ENCODE measurements at regions not wholly inside any gene's neighbourhood (a gene's known extent, or its start where the extent isn't known, plus 50 kb on each side); places are given as distances from the start of the nearest gene placed in this dataset.

DNA sequence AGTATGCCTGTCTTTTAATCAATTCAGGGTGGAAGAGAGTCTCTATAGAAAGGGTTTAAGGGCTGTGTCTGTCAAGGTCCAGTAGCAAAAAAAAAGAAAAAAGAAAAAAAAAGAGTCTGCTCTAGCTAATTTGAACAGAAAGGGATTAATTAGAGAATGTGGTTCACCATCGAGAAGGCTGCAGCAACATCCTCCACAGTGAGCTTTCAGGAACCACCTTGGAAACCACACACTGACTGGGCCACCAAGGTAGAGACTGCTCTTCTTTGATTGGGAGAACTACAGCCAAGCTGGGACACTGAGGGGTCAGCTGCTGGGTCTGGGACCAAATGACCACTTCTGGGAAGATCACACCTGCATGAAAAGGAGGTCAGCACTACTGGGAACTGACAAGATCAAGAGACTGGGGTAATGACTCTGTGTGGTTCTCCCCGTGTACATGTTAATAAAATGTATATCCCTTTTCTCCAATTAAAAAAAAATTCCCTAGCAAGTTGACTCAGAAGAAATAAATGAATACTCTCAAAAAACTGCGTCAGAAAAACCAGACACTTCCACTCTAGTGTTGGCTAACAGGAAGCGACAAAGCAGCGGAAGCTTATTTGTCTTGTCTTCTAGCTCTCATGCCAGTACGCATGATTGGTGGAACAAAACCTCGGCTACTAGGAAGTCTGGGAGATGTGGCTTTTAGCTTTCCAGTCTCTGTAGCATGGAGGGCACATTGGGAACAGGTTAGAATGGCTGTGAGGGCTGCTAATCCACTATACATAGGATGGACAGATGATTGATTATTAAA, 60.0 kb upstream of the IVNS1ABP start:
- peak; percentile 68 for DNase-seq (ENCODE audit: low read depth)
- TF ChIP-seq, protein P1, sequence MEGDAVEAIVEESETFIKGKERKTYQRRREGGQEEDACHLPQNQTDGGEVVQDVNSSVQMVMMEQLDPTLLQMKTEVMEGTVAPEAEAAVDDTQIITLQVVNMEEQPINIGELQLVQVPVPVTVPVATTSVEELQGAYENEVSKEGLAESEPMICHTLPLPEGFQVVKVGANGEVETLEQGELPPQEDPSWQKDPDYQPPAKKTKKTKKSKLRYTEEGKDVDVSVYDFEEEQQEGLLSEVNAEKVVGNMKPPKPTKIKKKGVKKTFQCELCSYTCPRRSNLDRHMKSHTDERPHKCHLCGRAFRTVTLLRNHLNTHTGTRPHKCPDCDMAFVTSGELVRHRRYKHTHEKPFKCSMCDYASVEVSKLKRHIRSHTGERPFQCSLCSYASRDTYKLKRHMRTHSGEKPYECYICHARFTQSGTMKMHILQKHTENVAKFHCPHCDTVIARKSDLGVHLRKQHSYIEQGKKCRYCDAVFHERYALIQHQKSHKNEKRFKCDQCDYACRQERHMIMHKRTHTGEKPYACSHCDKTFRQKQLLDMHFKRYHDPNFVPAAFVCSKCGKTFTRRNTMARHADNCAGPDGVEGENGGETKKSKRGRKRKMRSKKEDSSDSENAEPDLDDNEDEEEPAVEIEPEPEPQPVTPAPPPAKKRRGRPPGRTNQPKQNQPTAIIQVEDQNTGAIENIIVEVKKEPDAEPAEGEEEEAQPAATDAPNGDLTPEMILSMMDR (conservative IDR thresholded peaks at IDR 0.05; ENCODE audit: low read length): no peak
- no peak overlapping the region for H3K4me3 ChIP-seq (ENCODE audit: low read length)

DNA sequence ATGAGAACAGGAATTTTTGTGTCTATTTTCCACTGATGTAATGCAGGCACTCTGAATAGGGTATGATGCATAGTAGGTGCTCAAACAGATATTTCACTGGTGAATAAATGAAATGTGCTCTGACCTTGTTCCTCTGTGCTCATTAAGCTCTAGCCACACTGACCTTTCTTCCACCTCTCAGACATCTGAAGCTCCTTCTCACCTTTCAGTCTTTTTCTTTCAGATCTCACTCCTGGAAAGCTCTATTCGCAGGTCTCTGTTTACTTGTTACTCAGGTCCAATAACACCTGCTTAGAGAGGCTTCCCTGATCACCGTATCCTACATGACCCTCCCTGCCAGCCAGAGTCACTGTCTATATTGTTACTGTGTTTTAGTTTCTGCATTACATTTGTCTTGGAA, 59.2 kb upstream of the IVNS1ABP start:
- DNase-seq (ENCODE audit: low read depth): no peak
- H3K4me3 ChIP-seq (ENCODE audit: low read length): no peak overlapping the region
- TF ChIP-seq, protein P1 (conservative IDR thresholded peaks at IDR 0.05; ENCODE audit: low read length): no peak

DNA sequence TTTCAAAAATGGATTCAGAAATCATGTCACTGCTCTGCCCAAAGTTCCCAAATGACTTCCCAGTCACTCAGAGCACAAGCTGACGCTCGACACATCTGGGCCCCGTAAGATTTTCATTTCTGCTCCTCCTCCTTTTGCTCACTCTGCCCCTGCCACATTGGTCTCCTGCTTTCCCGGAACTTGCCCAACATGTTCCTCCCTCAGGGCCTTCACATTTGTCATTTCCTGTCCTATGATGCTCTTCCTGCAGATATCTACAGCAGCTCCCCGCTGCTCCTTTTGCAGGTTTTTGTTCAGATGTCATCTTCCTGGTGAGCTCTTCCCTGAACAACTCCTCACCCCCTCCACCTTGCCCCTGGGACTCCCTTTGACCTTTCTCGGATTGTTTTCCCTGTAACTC, 58.5 kb upstream of the IVNS1ABP start:
- TF ChIP-seq, protein P1 (conservative IDR thresholded peaks at IDR 0.05; ENCODE audit: low read length): no peak
- DNase-seq (ENCODE audit: low read depth): peak; percentile 37
- no peak overlapping the region for H3K4me3 ChIP-seq (ENCODE audit: low read length)

DNA sequence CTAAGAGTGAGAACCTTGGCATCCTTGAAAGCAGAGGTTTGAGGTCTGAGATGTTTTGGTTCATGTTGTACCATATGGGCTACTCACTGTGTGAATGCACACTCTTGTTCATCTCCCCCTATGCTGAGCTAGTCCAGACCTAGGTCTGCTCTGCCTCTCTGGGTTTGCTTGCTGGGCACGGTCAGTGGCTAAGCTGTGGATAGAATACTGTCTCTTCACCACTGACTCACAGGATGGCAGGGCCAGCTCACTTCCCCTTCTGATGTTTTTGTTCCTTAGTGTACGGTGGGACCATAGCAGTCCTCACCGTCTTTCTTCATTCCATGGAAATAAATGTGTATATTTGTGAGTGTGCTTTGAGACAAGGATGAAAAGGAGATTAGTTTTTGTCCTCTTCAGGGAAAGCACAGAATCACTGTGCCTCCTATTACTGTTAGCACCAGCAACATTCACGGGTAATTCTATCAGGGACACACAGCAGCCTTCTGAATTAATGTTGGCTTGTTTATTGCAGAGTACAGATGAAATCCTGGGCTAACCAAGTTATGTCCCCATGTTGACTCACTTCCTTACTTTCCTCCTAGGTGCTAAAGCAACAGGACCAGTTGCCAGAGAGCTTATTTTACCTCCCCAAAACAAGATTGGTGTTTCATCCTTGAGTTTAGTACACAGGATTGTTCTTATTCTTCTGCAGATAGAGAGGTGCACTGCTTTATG, 56.9 kb upstream of the IVNS1ABP start:
- H3K4me3 ChIP-seq (ENCODE audit: low read length): no peak overlapping the region
- DNase-seq (ENCODE audit: low read depth): peak; percentile 36
- TF ChIP-seq, protein P1 (conservative IDR thresholded peaks at IDR 0.05; ENCODE audit: low read length): no peak

DNA sequence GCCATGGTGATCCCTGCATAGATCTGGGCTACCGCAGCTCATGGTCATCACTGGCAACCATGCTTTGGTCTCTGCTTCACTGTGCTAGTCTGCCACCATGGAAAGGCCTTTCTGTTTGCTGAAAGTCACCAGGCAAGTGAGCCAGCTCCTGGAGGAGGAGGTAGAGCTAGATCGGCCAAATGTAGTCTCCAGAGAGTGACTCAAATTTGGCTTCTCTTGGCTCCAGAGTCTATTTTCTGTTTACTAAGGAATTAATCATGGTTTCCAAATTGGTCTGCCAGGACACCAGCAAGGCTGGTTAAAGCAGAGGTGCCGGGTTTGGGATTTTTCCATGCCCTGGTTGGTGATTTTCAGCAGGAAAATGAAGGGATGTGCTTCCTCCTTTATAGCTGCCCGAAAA, 52.7 kb upstream of the IVNS1ABP start:
- TF ChIP-seq, protein P1 (conservative IDR thresholded peaks at IDR 0.05; ENCODE audit: low read length): no peak
- DNase-seq (ENCODE audit: low read depth): peak; percentile 32
- no peak overlapping the region for H3K4me3 ChIP-seq (ENCODE audit: low read length)

DNA sequence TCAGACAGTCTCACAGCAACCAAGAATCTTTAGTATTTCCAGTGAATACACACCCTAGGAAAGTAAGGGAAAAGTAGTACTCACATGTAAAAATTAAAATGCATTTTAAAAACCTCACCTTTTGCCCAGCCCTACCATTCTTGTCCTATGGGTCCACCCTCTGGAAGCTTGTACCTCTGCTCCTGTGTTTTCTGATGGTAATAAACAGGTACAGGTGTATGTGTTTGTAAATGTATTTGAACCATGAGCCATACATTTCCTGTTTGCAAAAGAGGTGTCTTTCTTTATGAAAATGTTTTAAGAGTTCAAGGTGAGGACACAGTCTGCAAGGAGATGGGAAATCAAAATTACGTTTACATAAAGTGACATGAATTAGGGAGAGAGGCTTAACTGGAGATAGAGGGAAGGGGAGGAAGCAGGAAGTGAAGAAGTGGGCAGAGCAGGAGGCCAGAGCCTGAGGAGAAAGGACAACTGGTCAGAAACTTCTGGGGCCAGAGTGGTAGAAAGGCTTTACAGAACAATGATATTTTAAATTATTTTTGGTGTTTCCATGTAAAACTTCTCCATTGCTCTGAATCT, 52.0 kb upstream of the IVNS1ABP start:
- no peak for DNase-seq (ENCODE audit: low read depth)
- no peak overlapping the region for H3K4me3 ChIP-seq (ENCODE audit: low read length)
- TF ChIP-seq, protein P1 (conservative IDR thresholded peaks at IDR 0.05; ENCODE audit: low read length): no peak

All from AG10803 (cell line).